Esophagus squamous epithelium (tissue), 4 donors: ENCODE measurements at regions not wholly inside any gene's neighbourhood (a gene's known extent, or its start where the extent isn't known, plus 50 kb on each side); places are given as distances from the start of the nearest gene placed in this dataset.
"Not testable (repeated sequence)": the region's sequence is repeated elsewhere in the genome, so short reads cannot be mapped to it uniquely, and the experiment has no call there.

Experiments
- POLR2A ChIP-seq, 4 donors: fragments of 450-650 bp; IDR thresholded peaks; one replicate each; pipeline ENCODE4 v1.6.1; 2017; ENCODE audit warnings: antibody characterized with exemption in 4 of 4, mild to moderate bottlenecking in 4 of 4, moderate library complexity in 3 of 4
- TF ChIP-seq, protein P1 (sequence below), 6 experiments: fragments of 450-650 bp in 4 of 6; fragments of 200-600 bp in 2 of 6; sonication (generic) in 2 of 6; IDR thresholded peaks; one replicate each; pipeline ENCODE4 v1.5.1; 2016 to 2019; ENCODE audit warnings: antibody characterized with exemption in 6 of 6, mild to moderate bottlenecking in 4 of 6, moderate library complexity in 4 of 6

DNA sequence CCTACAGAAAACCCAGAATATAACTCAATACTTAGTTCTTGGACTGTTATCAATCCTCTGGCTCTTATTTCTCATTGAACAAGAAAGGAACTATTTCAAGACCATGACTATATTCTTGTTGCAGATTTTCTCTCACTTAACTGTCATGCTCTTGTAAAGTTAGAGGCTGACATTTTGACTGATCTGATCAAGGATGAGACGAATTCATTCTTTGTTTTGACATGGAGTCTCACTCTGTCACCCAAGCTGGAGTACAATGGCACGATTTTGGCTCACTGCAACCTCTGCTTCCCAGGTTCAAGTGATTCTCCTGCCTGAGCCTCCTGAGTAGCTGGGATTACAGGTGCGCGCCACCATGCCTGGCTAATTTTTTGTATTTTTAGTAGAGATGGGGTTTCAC, 367.9 kb upstream of the SEMA3C start:
- TF ChIP-seq, protein P1, sequence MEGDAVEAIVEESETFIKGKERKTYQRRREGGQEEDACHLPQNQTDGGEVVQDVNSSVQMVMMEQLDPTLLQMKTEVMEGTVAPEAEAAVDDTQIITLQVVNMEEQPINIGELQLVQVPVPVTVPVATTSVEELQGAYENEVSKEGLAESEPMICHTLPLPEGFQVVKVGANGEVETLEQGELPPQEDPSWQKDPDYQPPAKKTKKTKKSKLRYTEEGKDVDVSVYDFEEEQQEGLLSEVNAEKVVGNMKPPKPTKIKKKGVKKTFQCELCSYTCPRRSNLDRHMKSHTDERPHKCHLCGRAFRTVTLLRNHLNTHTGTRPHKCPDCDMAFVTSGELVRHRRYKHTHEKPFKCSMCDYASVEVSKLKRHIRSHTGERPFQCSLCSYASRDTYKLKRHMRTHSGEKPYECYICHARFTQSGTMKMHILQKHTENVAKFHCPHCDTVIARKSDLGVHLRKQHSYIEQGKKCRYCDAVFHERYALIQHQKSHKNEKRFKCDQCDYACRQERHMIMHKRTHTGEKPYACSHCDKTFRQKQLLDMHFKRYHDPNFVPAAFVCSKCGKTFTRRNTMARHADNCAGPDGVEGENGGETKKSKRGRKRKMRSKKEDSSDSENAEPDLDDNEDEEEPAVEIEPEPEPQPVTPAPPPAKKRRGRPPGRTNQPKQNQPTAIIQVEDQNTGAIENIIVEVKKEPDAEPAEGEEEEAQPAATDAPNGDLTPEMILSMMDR (IDR thresholded peaks at IDR 0.05): not testable (repeated sequence)
- not testable (repeated sequence) for TF ChIP-seq POLR2A (IDR thresholded peaks at IDR 0.05)
